B cell (primary cell): ENCODE measurements at regions not wholly inside any gene's neighbourhood (a gene's known extent, or its start where the extent isn't known, plus 50 kb on each side); places are given as distances from the start of the nearest gene placed in this dataset.

Experiments used
- EZH2 ChIP-seq: IDR thresholded peaks from 2 replicates; pipeline ENCODE4 v1.6.1; 2012; ENCODE audit warnings: borderline replicate concordance, low read depth, mild to moderate bottlenecking, moderate library complexity, low read length; ENCODE audit not compliant: insufficient read depth, poor library complexity, severe bottlenecking
- TF ChIP-seq, protein P1 (sequence below): fragments of 200-600 bp; IDR thresholded peaks from one replicate; pipeline ENCODE4 v1.8.0; 2022; ENCODE audit warnings: antibody characterized with exemption, mild to moderate bottlenecking

DNA sequence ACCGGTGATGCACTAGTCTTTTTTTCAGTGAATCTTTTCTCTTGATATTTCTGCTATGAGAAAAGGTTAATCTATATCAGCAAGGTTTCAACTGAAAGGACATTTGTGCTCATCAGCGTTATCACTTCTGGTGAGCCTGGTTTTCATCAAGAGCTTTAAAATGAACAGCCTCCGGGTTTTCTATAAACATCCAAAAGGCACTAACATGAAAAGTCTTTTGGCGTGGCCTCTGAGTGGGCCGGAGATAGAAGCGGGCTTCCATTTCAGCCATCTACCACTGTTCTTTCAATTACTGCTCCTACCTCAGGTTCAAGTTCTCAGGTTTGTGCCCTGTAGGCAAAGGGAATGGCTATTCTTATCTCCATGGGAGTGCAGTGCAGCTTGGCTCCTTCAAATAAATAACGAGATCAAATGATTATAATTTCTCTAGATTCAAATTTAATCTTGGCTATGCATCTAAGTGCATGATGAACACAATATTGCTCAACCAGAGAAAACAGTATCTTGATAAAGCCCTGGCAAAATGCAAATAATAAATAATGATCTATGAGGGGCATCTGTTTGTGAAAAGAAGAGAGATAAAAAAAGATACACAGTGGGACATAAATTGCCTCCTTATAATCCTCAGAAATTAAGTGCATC lies 314.8 kb downstream of the CDH2 start:
- TF ChIP-seq, protein P1, sequence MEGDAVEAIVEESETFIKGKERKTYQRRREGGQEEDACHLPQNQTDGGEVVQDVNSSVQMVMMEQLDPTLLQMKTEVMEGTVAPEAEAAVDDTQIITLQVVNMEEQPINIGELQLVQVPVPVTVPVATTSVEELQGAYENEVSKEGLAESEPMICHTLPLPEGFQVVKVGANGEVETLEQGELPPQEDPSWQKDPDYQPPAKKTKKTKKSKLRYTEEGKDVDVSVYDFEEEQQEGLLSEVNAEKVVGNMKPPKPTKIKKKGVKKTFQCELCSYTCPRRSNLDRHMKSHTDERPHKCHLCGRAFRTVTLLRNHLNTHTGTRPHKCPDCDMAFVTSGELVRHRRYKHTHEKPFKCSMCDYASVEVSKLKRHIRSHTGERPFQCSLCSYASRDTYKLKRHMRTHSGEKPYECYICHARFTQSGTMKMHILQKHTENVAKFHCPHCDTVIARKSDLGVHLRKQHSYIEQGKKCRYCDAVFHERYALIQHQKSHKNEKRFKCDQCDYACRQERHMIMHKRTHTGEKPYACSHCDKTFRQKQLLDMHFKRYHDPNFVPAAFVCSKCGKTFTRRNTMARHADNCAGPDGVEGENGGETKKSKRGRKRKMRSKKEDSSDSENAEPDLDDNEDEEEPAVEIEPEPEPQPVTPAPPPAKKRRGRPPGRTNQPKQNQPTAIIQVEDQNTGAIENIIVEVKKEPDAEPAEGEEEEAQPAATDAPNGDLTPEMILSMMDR: no peak
- TF ChIP-seq EZH2: no peak
